Lung (tissue), 11 donors: ENCODE measurements at regions not wholly inside any gene's neighbourhood (a gene's known extent, or its start where the extent isn't known, plus 50 kb on each side); places are given as distances from the start of the nearest gene placed in this dataset.

ENCODE experiments used
- ATAC-seq: fragments of 200-7000 bp; cut with Tn5 transposase; one replicate; pipeline ENCODE4 v1.9.1; 2020; ENCODE audit warnings: moderate number of reproducible peaks; ENCODE audit not compliant: insufficient read depth, low FRiP score
- DNase-seq, 3 donors: peaks; one replicate each; pipeline ENCODE4 v3.0.0-alpha.2; 2013 to 2017
- H3K27ac ChIP-seq, 2 donors: one replicate each; pipeline ENCODE4 v1.5.1; 2013; ENCODE audit warnings: mild to moderate bottlenecking in 2 of 2, moderate library complexity in 2 of 2, control low read depth in 1 of 2, inconsistent platforms in 1 of 2, low read depth in 1 of 2, low read length in 1 of 2
- H3K27me3 ChIP-seq, 3 donors: one replicate each; pipeline ENCODE4 v1.5.1; 2013; ENCODE audit warnings: low read length in 2 of 3; ENCODE audit not compliant: control insufficient read depth in 3 of 3, insufficient read depth in 3 of 3
- H3K36me3 ChIP-seq, 4 donors: one replicate each; pipeline ENCODE4 v1.5.1; 2013; ENCODE audit warnings: low read length in 4 of 4, mild to moderate bottlenecking in 1 of 4, moderate library complexity in 1 of 4; ENCODE audit not compliant: control insufficient read depth in 4 of 4, insufficient read depth in 4 of 4
- H3K4me1 ChIP-seq, 5 donors: one replicate each; pipeline ENCODE4 v1.5.1; 2013; ENCODE audit warnings: low read length in 5 of 5, mild to moderate bottlenecking in 2 of 5, moderate library complexity in 1 of 5; ENCODE audit not compliant: control insufficient read depth in 5 of 5, insufficient read depth in 5 of 5
- H3K4me3 ChIP-seq: one replicate; pipeline ENCODE4 v1.5.1; 2013; ENCODE audit warnings: mild to moderate bottlenecking, control low read depth, moderate library complexity
- H3K9ac ChIP-seq, 2 donors: one replicate each; pipeline ENCODE4 v1.5.1; 2013; ENCODE audit warnings: low read length in 2 of 2, control low read depth in 1 of 2; ENCODE audit not compliant: insufficient read depth in 1 of 2
- H3K9me3 ChIP-seq, 4 donors: one replicate each; pipeline ENCODE4 v1.5.1; 2013; ENCODE audit warnings: low read length in 3 of 4, mild to moderate bottlenecking in 1 of 4, moderate library complexity in 1 of 4; ENCODE audit not compliant: control insufficient read depth in 4 of 4, insufficient read depth in 3 of 4
- CTCF ChIP-seq: IDR thresholded peaks from 2 replicates; pipeline ENCODE4 v1.5.1; 2012; ENCODE audit warnings: mild to moderate bottlenecking; ENCODE audit errors: control extremely low read depth, extremely low read depth
- WGBS, 2 donors: extraction: QIAGEN DNeasy Blood & Tissue Kit; methylation state at CpG; one replicate each; pipeline ENCODE4 v1.1.7; 2013; 5-methylcytosine and 5-hydroxymethylcytosine counted together
- donor health status: control.
- donor health status: control.
- donor health status: Bipolar disorder and iron deficiency.
- donor health status: healthy.
- donor health status: DM: yes; HTN: yes; CAD: no.

- WGBS, 2 donors, result 94 to 95% methylated on average over 4 of the region's 4 CpGs
- Histone ChIP-seq H3K27me3 (no peaks in the 10 kb centered on the region), H3K9ac (no peak overlapping the region), H3K27ac (no peak overlapping the region), H3K36me3 (no peaks in the 10 kb centered on the region), H3K9me3 (no peaks in the 10 kb centered on the region), H3K4me1 (no peaks in the 10 kb centered on the region), H3K4me3 (no peak overlapping the region)
- DNase-seq (no peak), ATAC-seq (no peak)
- TF ChIP-seq CTCF, result no peak
These were observed 585.6 kb downstream of the ETNK1 start for GRCh38 chr12:23210573-23210972.

GRCh38 chr12:23211384-23212320, 586.7 kb downstream of the ETNK1 start:
- ATAC-seq (no peak), DNase-seq (peak in 1 of 3 donors; percentile 16)
- Histone ChIP-seq H3K4me1 (no peaks in the 10 kb centered on the region), H3K9ac (no peak overlapping the region), H3K36me3 (no peaks in the 10 kb centered on the region), H3K27ac (no peak overlapping the region), H3K4me3 (no peak overlapping the region), H3K27me3 (no peaks in the 10 kb centered on the region), H3K9me3 (peaks cover 0 to 7% (median 0%) of the 10 kb centered on the region in 4 donors)
- TF ChIP-seq CTCF, result no peak
- 77 to 87% methylated on average over 7 of the region's 7 CpGs for WGBS, 2 donors

- DNase-seq (no peak), ATAC-seq (no peak)
- Histone ChIP-seq H3K4me1 (no peaks in the 10 kb centered on the region), H3K36me3 (no peaks in the 10 kb centered on the region), H3K9me3 (peaks cover 0 to 7% (median 0%) of the 10 kb centered on the region in 4 donors), H3K4me3 (no peak overlapping the region), H3K27me3 (no peaks in the 10 kb centered on the region), H3K27ac (no peak overlapping the region), H3K9ac (no peak overlapping the region)
- TF ChIP-seq CTCF, result no peak
These were observed 592.2 kb downstream of the ETNK1 start for GRCh38 chr12:23217158-23217557.

- Histone ChIP-seq H3K27ac (no peak overlapping the region), H3K27me3 (no peaks in the 10 kb centered on the region), H3K36me3 (no peaks in the 10 kb centered on the region), H3K9me3 (peaks cover 0 to 7% (median 0%) of the 10 kb centered on the region in 4 donors), H3K4me3 (no peak overlapping the region), H3K4me1 (no peaks in the 10 kb centered on the region), H3K9ac (no peak overlapping the region)
- TF ChIP-seq CTCF, result no peak
- no peak for ATAC-seq
- peak in 1 of 3 donors; percentile 46 for DNase-seq
- WGBS, 2 donors, result 70 to 90% methylated on average over 2 of the region's 2 CpGs
These were observed 592.7 kb downstream of the ETNK1 start for GRCh38 chr12:23217667-23218066.
